K562 (cell line): ENCODE measurements at regions not wholly inside any gene's neighbourhood (a gene's known extent, or its start where the extent isn't known, plus 50 kb on each side); places are given as distances from the start of the nearest gene placed in this dataset.

Experiments
- ATAC-seq: fragments of 200-7000 bp; cut with Tn5 transposase; 3 replicates; pipeline ENCODE4 v1.9.1; 2020; ENCODE audit warnings: moderate library complexity
- BruUV-seq: library from RNA; stranded (reverse); fragments of 400-500 nt; replicated peaks from 2 replicates; lab custom pipeline; 2021; lab: Mats Ljungman, UMichigan
- CTCF ChIA-PET: fragments of 300-600 bp; formaldehyde crosslinking; extraction: SDS; loops from one replicate; lab custom pipeline; 2021; ENCODE audit warnings: low intra/inter-chr PET ratio; lab: Yijun Ruan, JAX
- POLR2A ChIA-PET: fragments of 300-600, 350-650 bp; sonication (Branson Sonifier 250); formaldehyde crosslinking; extraction: SDS; loops from one replicate; lab custom pipeline; 2021; ENCODE audit warnings: antibody characterized with exemption, inconsistent platforms; lab: Yijun Ruan, JAX
- DNase-seq, 4 experiments: peaks; one replicate each; pipeline versions ENCODE4 v3.0.0 to v3.0.0-alpha.2; 2011 to 2018; ENCODE audit warnings: low spot score in 3 of 4, mixed read lengths in 3 of 4; ENCODE audit errors: extremely low read depth in 1 of 4
- FAIRE-seq: peaks from 2 replicates; lab custom pipeline; 2011; peaks lifted over from hg19 to GRCh38; lab: Jason Lieb, UNC
- H2AFZ ChIP-seq: 2 replicates; pipeline ENCODE4 v1.6.0; 2011; ENCODE audit warnings: low read depth, low read length, control low read depth, inconsistent platforms
- H3K27ac ChIP-seq: fragments of 200-600 bp; 3 replicates; pipeline ENCODE4 v1.8.0; 2011; ENCODE audit warnings: low read depth, mild to moderate bottlenecking, control low read depth, inconsistent platforms, low read length, moderate library complexity, mixed read lengths; ENCODE audit errors: extremely low read depth
- H3K27me3 ChIP-seq, 2 experiments: fragments of 300-600 bp in 1 of 2; 2 replicates in 1 of 2; 3 replicates in 1 of 2; pipeline versions ENCODE4 v1.6.0 to v1.8.0; 2011; ENCODE audit warnings: inconsistent platforms in 2 of 2, low read length in 2 of 2, mild to moderate bottlenecking in 1 of 2, mixed read lengths in 1 of 2, moderate library complexity in 1 of 2; ENCODE audit not compliant: control insufficient read depth in 2 of 2, insufficient read depth in 2 of 2
- H3K36me3 ChIP-seq: fragments of 300-600 bp; 3 replicates; pipeline ENCODE4 v1.8.0; 2011; ENCODE audit warnings: mild to moderate bottlenecking, low read length, inconsistent platforms; ENCODE audit not compliant: control insufficient read depth, insufficient read depth
- H3K4me1 ChIP-seq, 2 experiments: fragments of 200-600 bp in 1 of 2; replicated peaks in 1 of 2; 2 replicates in 1 of 2; 3 replicates in 1 of 2; pipeline versions ENCODE4 v1.5.1 to v1.8.0; 2011; ENCODE audit warnings: inconsistent platforms in 2 of 2, low read length in 2 of 2, mild to moderate bottlenecking in 1 of 2, mixed read lengths in 1 of 2, moderate library complexity in 1 of 2; ENCODE audit not compliant: control insufficient read depth in 2 of 2, insufficient read depth in 2 of 2
- H3K4me2 ChIP-seq: 2 replicates; pipeline ENCODE4 v1.6.1; 2011; ENCODE audit warnings: low read length, control low read depth, inconsistent platforms, mixed read lengths; ENCODE audit not compliant: insufficient read depth
- H3K4me3 ChIP-seq: fragments of 200-600 bp; sonication (generic), shearing (Covaris generic); 2 replicates; pipeline ENCODE4 v1.5.1; 2016; ENCODE audit warnings: control low read depth, inconsistent platforms
- H3K79me2 ChIP-seq: fragments of 200-600 bp; 3 replicates; pipeline ENCODE4 v1.8.0; 2011; ENCODE audit warnings: low read length, inconsistent platforms; ENCODE audit not compliant: control insufficient read depth, insufficient read depth
- H3K9ac ChIP-seq, 2 experiments: 2 replicates each; pipeline versions ENCODE4 v1.6.0 to v1.6.1; 2011; ENCODE audit warnings: low read depth in 2 of 2, low read length in 2 of 2, control low read depth in 1 of 2, inconsistent platforms in 1 of 2, mild to moderate bottlenecking in 1 of 2, mixed read lengths in 1 of 2; ENCODE audit not compliant: insufficient read depth in 1 of 2
- H3K9me1 ChIP-seq: one replicate; pipeline ENCODE4 v1.6.0; 2011; ENCODE audit warnings: inconsistent platforms, mild to moderate bottlenecking, low read length, moderate library complexity; ENCODE audit not compliant: control insufficient read depth, insufficient read depth
- H3K9me3 ChIP-seq: replicated peaks from 2 replicates; pipeline ENCODE4 v1.5.1; 2011; ENCODE audit warnings: low read depth, low read length, inconsistent platforms; ENCODE audit not compliant: control insufficient read depth, insufficient read depth
- H4K20me1 ChIP-seq: replicated peaks from 2 replicates; pipeline ENCODE4 v1.6.1; 2011; ENCODE audit warnings: low read length, inconsistent platforms, mixed read lengths; ENCODE audit not compliant: control insufficient read depth, insufficient read depth
- CBFB ChIP-seq: sonication (generic); formaldehyde crosslinking; IDR thresholded peaks from 2 replicates; pipeline ENCODE4 v1.4.0; 2020; ENCODE audit warnings: mild to moderate bottlenecking, missing genetic modification reagents
- CREBBP ChIP-seq: IDR thresholded peaks from one replicate; pipeline ENCODE4 v1.6.1; 2012; ENCODE audit warnings: low read depth, mild to moderate bottlenecking, control low read depth, inconsistent platforms, low read length
- GATAD2B ChIP-seq: fragments of 450-650 bp; IDR thresholded peaks from 2 replicates; pipeline ENCODE4 v1.6.1; 2017; ENCODE audit warnings: mild to moderate bottlenecking, borderline replicate concordance
- POLR2H ChIP-seq: IDR thresholded peaks from 2 replicates; pipeline ENCODE4 v1.6.1; 2016; ENCODE audit warnings: missing genetic modification characterization, low read depth, mild to moderate bottlenecking, control low read depth, missing compliant biosample characterization, moderate library complexity
- RFX1 ChIP-seq: fragments of 450-650 bp; IDR thresholded peaks from 2 replicates; pipeline ENCODE4 v1.6.1; 2016; ENCODE audit warnings: mild to moderate bottlenecking, moderate library complexity
- ZNF282 ChIP-seq: sonication (generic); formaldehyde crosslinking; IDR thresholded peaks from 2 replicates; pipeline ENCODE4 v1.8.1; 2023; ENCODE audit warnings: missing genetic modification reagents
- WGBS: fragments of 100-300 bp; shearing (Covaris generic); methylation state at CpG from one replicate; pipeline ENCODE4 v1.1.6; 2016; ENCODE audit warnings: low coverage, mixed read lengths; ENCODE audit not compliant: insufficient coverage; ENCODE audit errors: missing lambda C conversion rate; 5-methylcytosine and 5-hydroxymethylcytosine counted together
- in situ Hi-C: fragments of 300-500 bp; cut with MboI; formaldehyde crosslinking; loops from 4 replicates; pipeline ENCODE4 v1.15.0; 2018; ENCODE audit warnings: inconsistent platforms, mixed read lengths
- intact Hi-C: fragments of 100-400 bp; cut with micrococcal nuclease; formaldehyde crosslinking; loops from 2 replicates; pipeline ENCODE4 v1.14.2; 2022
- TF ChIP-seq, protein P1 (sequence below): fragments of 450-650 bp; conservative IDR thresholded peaks from 2 replicates; pipeline ENCODE4 v1.6.1; 2016; ENCODE audit warnings: missing genetic modification characterization, low read depth, mild to moderate bottlenecking, missing compliant biosample characterization, moderate library complexity

DNA sequence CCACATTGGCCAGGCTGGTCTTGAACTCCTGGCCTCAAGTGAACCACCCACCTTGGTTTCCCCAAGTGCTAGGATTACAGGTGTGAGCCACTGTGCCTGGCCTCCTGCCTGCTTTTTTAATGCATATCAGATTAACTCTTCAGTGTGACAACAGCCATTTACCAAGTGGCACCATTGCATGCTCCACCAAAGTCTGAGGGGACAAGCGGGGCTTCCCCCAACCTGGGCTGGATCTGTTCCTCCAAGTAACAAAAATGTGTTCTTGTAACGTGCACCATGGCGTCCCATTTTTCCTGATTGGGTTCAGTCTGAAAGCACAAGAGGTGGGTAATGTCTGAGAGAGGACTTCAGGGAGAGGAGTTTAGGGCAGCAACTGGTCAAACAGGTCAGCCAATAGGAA is 77.8 kb downstream of the TEX29 start:
- 0% methylated on average over 3 of the region's 3 CpGs for WGBS
- TF ChIP-seq POLR2H (tag): no peak
- TF ChIP-seq ZNF282: no peak
- TF ChIP-seq RFX1: no peak
- TF ChIP-seq CBFB (CRISPR knock-in tag): no peak
- TF ChIP-seq CREBBP: no peak
- TF ChIP-seq, protein P1, sequence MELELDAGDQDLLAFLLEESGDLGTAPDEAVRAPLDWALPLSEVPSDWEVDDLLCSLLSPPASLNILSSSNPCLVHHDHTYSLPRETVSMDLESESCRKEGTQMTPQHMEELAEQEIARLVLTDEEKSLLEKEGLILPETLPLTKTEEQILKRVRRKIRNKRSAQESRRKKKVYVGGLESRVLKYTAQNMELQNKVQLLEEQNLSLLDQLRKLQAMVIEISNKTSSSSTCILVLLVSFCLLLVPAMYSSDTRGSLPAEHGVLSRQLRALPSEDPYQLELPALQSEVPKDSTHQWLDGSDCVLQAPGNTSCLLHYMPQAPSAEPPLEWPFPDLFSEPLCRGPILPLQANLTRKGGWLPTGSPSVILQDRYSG (tag): no peak
- no peak for TF ChIP-seq GATAD2B
- Histone ChIP-seq H4K20me1 (no peaks in the 10 kb centered on the region), H3K9ac (no peak overlapping the region), H3K9me3 (no peaks in the 10 kb centered on the region), H3K4me2 (no peak overlapping the region), H3K36me3 (no peaks in the 10 kb centered on the region), H3K79me2 (no peaks in the 10 kb centered on the region), H2AFZ (no peak overlapping the region), H3K27ac (no peak overlapping the region), H3K4me1 (no peaks in the 10 kb centered on the region; a peak in 1 of 5 replicates), H3K9me1 (no peaks in the 10 kb centered on the region), H3K4me3 (no peak overlapping the region), H3K27me3 (peaks cover 2 to 67% of the 10 kb centered on the region in 2 experiments; a peak in 3 of 5 replicates)
- BruUV-seq: no TSS peak
- DNase-seq (no peak), ATAC-seq (no peak), FAIRE-seq (no peak)
- intact Hi-C loops: no loop called here
- ChIA-PET POLR2A (interaction anchor here (0.7 kb wide), 1 partner anchor 97 kb away, joined by 3 read pairs; no protein-coding TSS in a partner anchor), CTCF (no interaction called here)
- in situ Hi-C loops: no loop called here
